H1 (cell line): ENCODE measurements at regions not wholly inside any gene's neighbourhood (a gene's known extent, or its start where the extent isn't known, plus 50 kb on each side); places are given as distances from the start of the nearest gene placed in this dataset.

ENCODE experiments used
- CTCF ChIA-PET: fragments of 300-600 bp; sonication (Branson Sonifier 250); formaldehyde crosslinking; loops from one replicate; lab custom pipeline; 2021; ENCODE audit not compliant: partially characterized antibody; lab: Charles Lee
- POLR2A ChIA-PET: fragments of 300-600 bp; sonication (Branson Sonifier 250); formaldehyde crosslinking; loops from one replicate; lab custom pipeline; 2021; ENCODE audit warnings: inconsistent platforms; ENCODE audit not compliant: partially characterized antibody; lab: Charles Lee
- DNase-seq, 2 experiments: peaks; one replicate each; pipeline versions ENCODE4 v3.0.0 to v3.0.0-alpha.2; 2010 to 2022; ENCODE audit warnings: low spot score in 2 of 2, low read depth in 1 of 2, mixed read lengths in 1 of 2
- FAIRE-seq: peaks from 2 replicates; lab custom pipeline; 2011; peaks lifted over from hg19 to GRCh38; lab: Jason Lieb, UNC
- H2AFZ ChIP-seq: 2 replicates; pipeline ENCODE4 v1.8.1; 2012; ENCODE audit warnings: low read length, inconsistent platforms
- H2AK5ac ChIP-seq: 2 replicates; pipeline ENCODE4 v1.6.1; 2013; ENCODE audit warnings: low read depth, low read length
- H2BK120ac ChIP-seq: replicated peaks from 2 replicates; pipeline ENCODE3; 2013; ENCODE audit warnings: low read depth, low read length, inconsistent platforms
- H2BK12ac ChIP-seq: 2 replicates; pipeline ENCODE4 v1.6.1; 2013; ENCODE audit warnings: low read depth, low read length
- H2BK15ac ChIP-seq: 2 replicates; pipeline ENCODE4 v1.6.1; 2013; ENCODE audit warnings: low read length
- H2BK20ac ChIP-seq: 2 replicates; pipeline ENCODE4 v1.6.1; 2013; ENCODE audit warnings: low read length
- H2BK5ac ChIP-seq: 2 replicates; pipeline ENCODE4 v1.6.1; 2013; ENCODE audit warnings: low read depth, low read length
- H3K14ac ChIP-seq: 2 replicates; pipeline ENCODE4 v1.6.1; 2013; ENCODE audit warnings: inconsistent platforms; ENCODE audit not compliant: insufficient read length
- H3K18ac ChIP-seq: 2 replicates; pipeline ENCODE4 v1.6.1; 2013; ENCODE audit warnings: low read length; ENCODE audit errors: extremely low read depth
- H3K23ac ChIP-seq: 2 replicates; pipeline ENCODE4 v1.6.1; 2013; ENCODE audit warnings: inconsistent platforms; ENCODE audit not compliant: insufficient read length
- H3K23me2 ChIP-seq: 2 replicates; pipeline ENCODE4 v1.6.1; 2013; ENCODE audit warnings: low read depth, low read length
- H3K27ac ChIP-seq: 2 replicates; pipeline ENCODE4 v1.6.1; 2011; ENCODE audit warnings: low read depth, low read length, inconsistent platforms
- H3K27me3 ChIP-seq, 4 experiments: replicated peaks in 1 of 4; 1 replicate in 1 of 4; 2 replicates in 3 of 4; pipeline versions ENCODE4 v1.6.1 to v1.8.1; 2011 to 2013; ENCODE audit warnings: low read length in 3 of 4, mild to moderate bottlenecking in 3 of 4, inconsistent platforms in 2 of 4, mixed read lengths in 2 of 4, moderate library complexity in 1 of 4; ENCODE audit not compliant: control insufficient read depth in 3 of 4, insufficient read depth in 3 of 4; ENCODE audit errors: extremely low read depth in 1 of 4
- H3K36me3 ChIP-seq, 4 experiments: 2 replicates each; pipeline versions ENCODE4 v1.6.1 to v1.8.1; 2011 to 2013; ENCODE audit warnings: mild to moderate bottlenecking in 4 of 4, low read length in 3 of 4, moderate library complexity in 2 of 4, control low read depth in 1 of 4, inconsistent platforms in 1 of 4; ENCODE audit not compliant: insufficient read depth in 4 of 4, control insufficient read depth in 2 of 4
- H3K4ac ChIP-seq: replicated peaks from 2 replicates; pipeline ENCODE3; 2013; ENCODE audit warnings: low read length, low read depth, mixed read lengths, inconsistent platforms; ENCODE audit not compliant: insufficient read length
- H3K4me1 ChIP-seq, 4 experiments: replicated peaks in 1 of 4; 1 replicate in 1 of 4; 2 replicates in 3 of 4; pipeline versions ENCODE4 v1.6.1 to v1.8.1; 2011 to 2013; ENCODE audit warnings: low read length in 3 of 4, inconsistent platforms in 2 of 4, mixed read lengths in 1 of 4; ENCODE audit not compliant: insufficient read depth in 4 of 4, control insufficient read depth in 3 of 4
- H3K4me2 ChIP-seq, 2 experiments: 2 replicates each; pipeline versions ENCODE4 v1.6.1 to v1.8.1; 2011 to 2013; ENCODE audit warnings: low read depth in 2 of 2, low read length in 2 of 2, control low read depth in 1 of 2, inconsistent platforms in 1 of 2, mild to moderate bottlenecking in 1 of 2; ENCODE audit not compliant: insufficient read depth in 1 of 2
- H3K4me3 ChIP-seq, 4 experiments: fragments of 200-600, 300-600 bp in 1 of 4; sonication (generic), shearing (Covaris generic), sonication (Bioruptor Twin) in 1 of 4; 2 replicates each; pipeline versions ENCODE4 v1.5.1 to v1.8.1; 2011 to 2016; ENCODE audit warnings: low read length in 4 of 4, low read depth in 3 of 4, control low read depth in 2 of 4, inconsistent platforms in 2 of 4, mild to moderate bottlenecking in 2 of 4, mixed read lengths in 1 of 4, moderate library complexity in 1 of 4; ENCODE audit not compliant: insufficient read depth in 2 of 4; ENCODE audit errors: extremely low read depth in 1 of 4
- H3K56ac ChIP-seq: replicated peaks from 2 replicates; pipeline ENCODE3; 2013; ENCODE audit warnings: low read depth, mild to moderate bottlenecking, mixed read lengths, low read length, inconsistent platforms; ENCODE audit not compliant: insufficient read length
- H3K79me1 ChIP-seq: 2 replicates; pipeline ENCODE4 v1.6.1; 2013; ENCODE audit warnings: low read depth, low read length, control low read depth
- H3K79me2 ChIP-seq, 2 experiments: 2 replicates each; pipeline versions ENCODE4 v1.6.1 to v1.8.1; 2012 to 2013; ENCODE audit warnings: low read length in 2 of 2, mild to moderate bottlenecking in 2 of 2, inconsistent platforms in 1 of 2; ENCODE audit not compliant: insufficient read depth in 2 of 2, control insufficient read depth in 1 of 2
- H3K9ac ChIP-seq, 4 experiments: replicated peaks in 1 of 4; 1 replicate in 1 of 4; 2 replicates in 3 of 4; pipeline versions ENCODE4 v1.6.1 to v1.8.1; 2011 to 2013; ENCODE audit warnings: low read depth in 3 of 4, low read length in 3 of 4, control low read depth in 2 of 4, mild to moderate bottlenecking in 2 of 4, moderate library complexity in 2 of 4, inconsistent platforms in 1 of 4; ENCODE audit errors: extremely low read depth in 1 of 4
- H3K9me3 ChIP-seq, 2 experiments: 2 replicates each; pipeline versions ENCODE4 v1.6.1 to v1.8.1; 2012 to 2013; ENCODE audit warnings: mild to moderate bottlenecking in 2 of 2, moderate library complexity in 2 of 2, control low read depth in 1 of 2, inconsistent platforms in 1 of 2, low read depth in 1 of 2, low read length in 1 of 2, mixed read lengths in 1 of 2; ENCODE audit not compliant: insufficient read depth in 2 of 2
- H4K20me1 ChIP-seq, 2 experiments: replicated peaks in 1 of 2; 2 replicates each; pipeline versions ENCODE3 to v1.8.1; 2011 to 2013; ENCODE audit warnings: inconsistent platforms in 2 of 2, low read length in 2 of 2, mild to moderate bottlenecking in 1 of 2; ENCODE audit not compliant: insufficient read depth in 2 of 2, control insufficient read depth in 1 of 2
- H4K5ac ChIP-seq: 2 replicates; pipeline ENCODE4 v1.6.1; 2013; ENCODE audit warnings: low read length, low read depth, mixed read lengths, inconsistent platforms; ENCODE audit not compliant: insufficient read length
- H4K8ac ChIP-seq: 2 replicates; pipeline ENCODE4 v1.8.0; 2013; ENCODE audit warnings: mild to moderate bottlenecking, moderate library complexity, low read length, inconsistent platforms; ENCODE audit not compliant: insufficient read depth; ENCODE audit errors: extremely low read depth
- H4K91ac ChIP-seq: replicated peaks from 2 replicates; pipeline ENCODE3; 2013; ENCODE audit warnings: low read length, mixed read lengths, inconsistent platforms; ENCODE audit not compliant: insufficient read length
- ASH2L ChIP-seq: fragments of 200-600, 300-600 bp; sonication (generic); IDR thresholded peaks from one replicate; pipeline ENCODE4 v1.7.1; 2017; ENCODE audit warnings: low read length
- ATF2 ChIP-seq: IDR thresholded peaks from 2 replicates; pipeline ENCODE4 v1.6.1; 2012; ENCODE audit warnings: low read length, inconsistent platforms
- CTBP2 ChIP-seq: IDR thresholded peaks from 2 replicates; pipeline ENCODE4 v1.7.0; 2011; ENCODE audit warnings: borderline replicate concordance, mild to moderate bottlenecking, moderate library complexity, mixed read lengths, low read length; ENCODE audit not compliant: insufficient read depth, insufficient read length
- JUND ChIP-seq: IDR thresholded peaks from 2 replicates; pipeline ENCODE4 v1.6.1; 2011; ENCODE audit warnings: mild to moderate bottlenecking, improper control_type of control experiment, low read length
- MAX ChIP-seq: IDR thresholded peaks from 2 replicates; pipeline ENCODE4 v1.6.1; 2012; ENCODE audit warnings: inconsistent platforms
- POLR2A ChIP-seq, 2 experiments: IDR thresholded peaks; 1 replicate in 1 of 2; 2 replicates in 1 of 2; pipeline ENCODE4 v1.6.1; 2011; ENCODE audit warnings: low read depth in 2 of 2, low read length in 2 of 2, mild to moderate bottlenecking in 2 of 2; ENCODE audit errors: control extremely low read depth in 1 of 2
- POU5F1 ChIP-seq: IDR thresholded peaks from 2 replicates; pipeline ENCODE4 v1.6.1; 2011; ENCODE audit warnings: low read depth, mild to moderate bottlenecking, low read length, moderate library complexity
- RBBP5 ChIP-seq: IDR thresholded peaks from 2 replicates; pipeline ENCODE4 v1.7.1; 2012; ENCODE audit warnings: low read depth, mild to moderate bottlenecking, inconsistent platforms, low read length, moderate library complexity, borderline replicate concordance
- SIN3A ChIP-seq, 2 experiments: IDR thresholded peaks in 1 of 2; conservative IDR thresholded peaks in 1 of 2; 2 replicates each; pipeline ENCODE4 v1.6.1; 2011 to 2012; ENCODE audit warnings: low read length in 2 of 2, improper control_type of control experiment in 1 of 2, low read depth in 1 of 2, mild to moderate bottlenecking in 1 of 2
- SP4 ChIP-seq: IDR thresholded peaks from 2 replicates; pipeline ENCODE4 v1.6.1; 2012; ENCODE audit warnings: low read length, inconsistent platforms
- SUZ12 ChIP-seq: fragments of 200-600 bp; sonication (generic); IDR thresholded peaks from 2 replicates; pipeline ENCODE4 v1.6.1; 2012; ENCODE audit warnings: mild to moderate bottlenecking, inconsistent platforms, low read length, moderate library complexity, mixed read lengths
- USF2 ChIP-seq: IDR thresholded peaks from 2 replicates; pipeline ENCODE4 v1.6.1; 2011; ENCODE audit warnings: low read length, improper control_type of control experiment
- WGBS, 2 experiments: shearing (Covaris generic) in 1 of 2; methylation state at CpG; one replicate each; pipeline versions ENCODE4 v1.1.6 to v1.1.7; 2013 to 2015; ENCODE audit warnings: low lambda C conversion rate in 2 of 2, mixed read lengths in 2 of 2, inconsistent platforms in 1 of 2, low coverage in 1 of 2, missing lambda C conversion rate in 1 of 2; ENCODE audit not compliant: insufficient replicate concordance in 2 of 2, insufficient coverage in 1 of 2, insufficient read length in 1 of 2; ENCODE audit errors: extremely low coverage in 1 of 2, missing lambda C conversion rate in 1 of 2; 5-methylcytosine and 5-hydroxymethylcytosine counted together

GRCh38 chr10:125216309-125216708 is 55.9 kb upstream of the CTBP2 start:
- no peak overlapping the region for H2AFZ ChIP-seq
- no peak overlapping the region for H3K9ac ChIP-seq
- H3K27me3 ChIP-seq, result no peaks in the 10 kb centered on the region; a peak in 1 of 7 replicates
- ChIA-PET CTCF (interaction anchor here (0.5 kb wide), 1 partner anchor 53 kb away, joined by 3 read pairs; no protein-coding TSS in a partner anchor), POLR2A (interaction anchor here (1.1 kb wide), 1 partner anchor 10 kb away, joined by 3 read pairs; no protein-coding TSS in a partner anchor)
- no peak overlapping the region for H4K91ac ChIP-seq
- no peak overlapping the region for H3K4ac ChIP-seq
- H3K9me3 ChIP-seq, result no peaks in the 10 kb centered on the region
- no peak for FAIRE-seq
- H3K4me3 ChIP-seq, result no peak overlapping the region
- no peak overlapping the region for H3K56ac ChIP-seq
- H3K79me2 ChIP-seq, result no peaks in the 10 kb centered on the region
- no peak overlapping the region for H3K18ac ChIP-seq
- H4K20me1 ChIP-seq, result no peaks in the 10 kb centered on the region
- no peak overlapping the region for H2BK5ac ChIP-seq
- H2BK20ac ChIP-seq, result no peak overlapping the region
- H3K14ac ChIP-seq, result no peak overlapping the region
- WGBS, 2 experiments, result 89% methylated on average over 3 of the region's 3 CpGs; no CpG with 5 or more reads in 1 of the 2 experiments
- H3K79me1 ChIP-seq, result no peaks in the 10 kb centered on the region
- H2BK15ac ChIP-seq, result no peak overlapping the region
- no peak overlapping the region for H3K27ac ChIP-seq
- no peak for DNase-seq
- no peak overlapping the region for H3K23ac ChIP-seq
- H2BK120ac ChIP-seq, result no peak overlapping the region
- H4K8ac ChIP-seq, result no peak overlapping the region
- no peaks in the 10 kb centered on the region for H3K36me3 ChIP-seq
- H4K5ac ChIP-seq, result no peak overlapping the region
- H3K4me1 ChIP-seq, result peaks cover 0 to 4% (median 0%) of the 10 kb centered on the region in 4 experiments; a peak in 1 of 7 replicates
- no peak overlapping the region for H2BK12ac ChIP-seq
- no peaks in the 10 kb centered on the region for H3K23me2 ChIP-seq
- no peak overlapping the region for H3K4me2 ChIP-seq
- no peak overlapping the region for H2AK5ac ChIP-seq
- no peak for TF ChIP-seq SP4
- TF ChIP-seq POU5F1, result no peak
- TF ChIP-seq ATF2, result no peak
- TF ChIP-seq CTBP2, result no peak
- no peak for TF ChIP-seq USF2
- TF ChIP-seq POLR2A (IDR thresholded peaks at IDR 0.05; ENCODE audit: control extremely low read depth in 1 of 2, low read depth in 2 of 2, low read length in 2 of 2), result no peak
- no peak for TF ChIP-seq MAX
- no peak for TF ChIP-seq ASH2L
- no peak for TF ChIP-seq JUND
- TF ChIP-seq SIN3A (conservative IDR thresholded peaks at IDR 0.05 in 1 of 2, IDR thresholded peaks at IDR 0.05 in 1 of 2; ENCODE audit: low read depth in 1 of 2, low read length in 2 of 2), result no peak
- TF ChIP-seq SUZ12, result no peak
- TF ChIP-seq RBBP5, result no peak
